Activated T-cell treated with anti-CD3 and anti-CD28 coated beads, Interleukin-2, amount 50 U/mL, for 24 hours (primary cell): ENCODE measurements at regions not wholly inside any gene's neighbourhood (a gene's known extent, or its start where the extent isn't known, plus 50 kb on each side); places are given as distances from the start of the nearest gene placed in this dataset.

Experiments
- DNase-seq: peaks from one replicate; pipeline ENCODE4 v3.0.0-alpha.2; 2020
- H3K27ac Mint-ChIP-seq: 2 replicates; pipeline ENCODE4 v1.8.0; 2020; ENCODE audit warnings: mild to moderate bottlenecking, mixed read lengths
- H3K27me3 Mint-ChIP-seq: 2 replicates; pipeline ENCODE4 v1.8.0; 2020; ENCODE audit warnings: mixed read lengths
- H3K36me3 Mint-ChIP-seq: 2 replicates; pipeline ENCODE4 v1.8.0; 2020; ENCODE audit warnings: low read depth, mixed read lengths
- H3K4me1 Mint-ChIP-seq: 2 replicates; pipeline ENCODE4 v1.8.0; 2020; ENCODE audit warnings: low read depth, mixed read lengths
- H3K4me3 Mint-ChIP-seq: 2 replicates; pipeline ENCODE4 v1.8.0; 2020; ENCODE audit warnings: mild to moderate bottlenecking, moderate library complexity, mixed read lengths
- H3K9me3 Mint-ChIP-seq: 2 replicates; pipeline ENCODE4 v1.8.0; 2020; ENCODE audit warnings: mixed read lengths

DNA sequence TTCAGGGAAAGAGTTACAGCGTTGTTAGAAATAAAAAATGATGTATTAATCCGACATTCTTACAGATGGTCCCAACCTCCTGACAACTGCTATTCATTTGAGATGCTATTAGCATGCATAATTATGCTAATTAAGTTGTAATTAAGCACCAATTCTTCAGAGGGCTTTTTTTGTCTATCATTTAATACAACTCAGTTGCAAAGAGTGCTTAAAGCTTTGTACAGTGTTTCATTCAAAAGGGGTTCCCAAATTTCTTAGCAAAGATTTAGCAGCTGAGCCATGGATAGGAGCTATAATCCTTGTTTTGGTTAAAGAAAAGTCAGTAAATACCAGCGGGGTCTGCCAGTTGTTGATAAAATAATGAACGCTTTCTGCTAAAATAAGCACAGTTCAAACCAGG, 150.7 kb upstream of the DYNLRB2 start:
- Mint-ChIP-seq H3K4me3 (no peak overlapping the region), H3K27ac (no peak overlapping the region), H3K9me3 (peaks cover 5% of the 10 kb centered on the region), H3K4me1 (no peaks in the 10 kb centered on the region), H3K27me3 (peaks cover 41% of the 10 kb centered on the region), H3K36me3 (no peaks in the 10 kb centered on the region)
- DNase-seq, result no peak

DNA sequence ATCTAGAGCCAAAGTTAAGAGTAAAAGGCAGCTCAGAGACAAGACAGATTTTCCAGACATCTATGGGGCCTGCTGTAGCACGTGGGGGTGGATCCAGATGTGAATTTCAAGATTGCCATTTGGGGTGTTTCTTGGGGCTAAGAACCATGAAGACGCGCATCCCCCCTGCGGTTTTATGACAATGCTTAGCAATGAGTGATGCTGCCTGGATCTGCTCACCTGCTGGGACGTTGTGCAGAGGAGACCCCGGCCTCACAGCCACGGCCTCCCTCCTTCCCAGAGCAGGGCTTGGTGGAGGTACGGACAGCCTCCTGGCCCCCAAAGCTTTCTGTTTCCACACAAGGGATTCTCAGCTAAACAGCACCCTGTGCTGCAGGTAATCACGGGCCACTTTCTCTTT, 151.5 kb upstream of the DYNLRB2 start:
- DNase-seq, result no peak
- H3K27me3 Mint-ChIP-seq, result peaks cover 41% of the 10 kb centered on the region
- peaks cover 5% of the 10 kb centered on the region for H3K9me3 Mint-ChIP-seq
- H3K36me3 Mint-ChIP-seq, result no peaks in the 10 kb centered on the region
- no peaks in the 10 kb centered on the region for H3K4me1 Mint-ChIP-seq
- no peak overlapping the region for H3K4me3 Mint-ChIP-seq
- no peak overlapping the region for H3K27ac Mint-ChIP-seq

GRCh38 chr16:80387318-80387921, 153.4 kb upstream of the DYNLRB2 start:
- no peaks in the 10 kb centered on the region for H3K9me3 Mint-ChIP-seq
- H3K27me3 Mint-ChIP-seq, result peaks cover 41% of the 10 kb centered on the region
- DNase-seq, result no peak
- no peaks in the 10 kb centered on the region for H3K36me3 Mint-ChIP-seq
- H3K4me1 Mint-ChIP-seq, result no peaks in the 10 kb centered on the region
- no peak overlapping the region for H3K4me3 Mint-ChIP-seq
- no peak overlapping the region for H3K27ac Mint-ChIP-seq

GRCh38 chr16:80384862-80385261, 155.9 kb upstream of the DYNLRB2 start:
- H3K4me3 Mint-ChIP-seq, result no peak overlapping the region
- peaks cover 34% of the 10 kb centered on the region for H3K27me3 Mint-ChIP-seq
- H3K9me3 Mint-ChIP-seq, result no peaks in the 10 kb centered on the region
- no peak for DNase-seq
- no peaks in the 10 kb centered on the region for H3K4me1 Mint-ChIP-seq
- H3K27ac Mint-ChIP-seq, result no peak overlapping the region
- no peaks in the 10 kb centered on the region for H3K36me3 Mint-ChIP-seq

DNA sequence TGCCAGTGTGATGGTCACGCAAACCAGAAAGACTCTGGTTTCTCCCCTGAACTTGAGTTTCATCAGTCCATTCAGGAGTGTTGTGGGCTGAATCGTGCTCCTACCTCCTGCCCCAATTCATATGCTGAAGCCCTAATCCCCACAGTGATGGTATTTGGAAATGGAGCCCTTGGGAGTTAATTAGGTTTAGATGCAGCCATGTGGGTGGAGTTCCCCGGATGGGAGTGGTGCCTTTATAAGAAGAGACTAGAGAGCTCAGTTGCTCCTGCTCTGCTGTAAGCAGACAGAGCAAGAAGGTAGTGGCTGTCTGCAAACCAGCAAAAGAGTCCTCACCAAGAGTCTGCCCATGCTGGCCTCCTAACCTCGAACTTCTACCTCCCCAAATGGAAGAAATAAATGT, 160.3 kb upstream of the DYNLRB2 start:
- no peaks in the 10 kb centered on the region for H3K36me3 Mint-ChIP-seq
- no peak overlapping the region for H3K4me3 Mint-ChIP-seq
- no peak overlapping the region for H3K27ac Mint-ChIP-seq
- no peaks in the 10 kb centered on the region for H3K4me1 Mint-ChIP-seq
- peaks cover 6% of the 10 kb centered on the region for H3K27me3 Mint-ChIP-seq
- no peaks in the 10 kb centered on the region for H3K9me3 Mint-ChIP-seq
- no peak for DNase-seq

DNA sequence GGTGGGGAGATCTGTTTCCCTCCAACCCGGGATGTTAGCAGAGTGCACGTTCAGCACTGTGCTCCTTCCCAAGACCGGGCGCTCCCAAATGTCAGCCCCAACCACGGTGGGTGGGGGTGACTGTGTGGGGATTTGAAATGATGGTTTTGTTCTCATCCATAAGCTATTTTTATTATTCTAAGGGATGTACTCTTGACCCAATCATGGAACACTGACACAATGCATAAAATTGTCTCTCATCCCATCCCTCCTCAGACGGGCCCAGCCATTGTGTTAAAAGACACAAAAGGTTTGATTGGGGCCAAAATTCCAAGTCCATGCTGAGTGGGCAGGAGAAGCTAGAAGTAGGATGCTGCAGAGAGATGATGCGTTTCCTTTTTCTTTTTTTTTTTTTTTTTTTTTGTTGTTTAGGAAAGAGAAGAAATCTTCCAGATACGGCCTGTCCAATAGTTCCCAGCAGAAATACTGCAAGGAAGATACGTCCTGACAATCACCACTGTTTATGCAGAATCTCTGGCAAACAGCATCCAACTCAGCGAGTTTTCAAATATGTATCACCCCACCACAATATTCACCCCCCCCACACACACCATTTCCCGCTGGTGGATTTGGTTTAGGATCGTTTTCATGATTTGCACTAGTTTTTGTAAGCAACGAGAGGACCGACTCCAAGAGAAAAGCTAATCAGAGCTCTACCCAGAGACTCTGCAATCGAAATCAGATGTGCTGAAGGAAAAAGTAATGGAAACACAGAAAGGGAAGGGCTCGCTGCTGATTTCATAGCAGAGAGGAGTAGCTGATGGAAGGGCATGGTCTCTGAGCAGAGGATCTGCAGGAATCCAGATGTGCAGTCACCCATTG, 163.5 kb upstream of the DYNLRB2 start:
- Mint-ChIP-seq H3K27me3 (peaks cover 5% of the 10 kb centered on the region), H3K36me3 (no peaks in the 10 kb centered on the region), H3K27ac (no peak overlapping the region), H3K4me1 (no peaks in the 10 kb centered on the region), H3K4me3 (no peak overlapping the region), H3K9me3 (peaks cover 4% of the 10 kb centered on the region)
- no peak for DNase-seq

DNA sequence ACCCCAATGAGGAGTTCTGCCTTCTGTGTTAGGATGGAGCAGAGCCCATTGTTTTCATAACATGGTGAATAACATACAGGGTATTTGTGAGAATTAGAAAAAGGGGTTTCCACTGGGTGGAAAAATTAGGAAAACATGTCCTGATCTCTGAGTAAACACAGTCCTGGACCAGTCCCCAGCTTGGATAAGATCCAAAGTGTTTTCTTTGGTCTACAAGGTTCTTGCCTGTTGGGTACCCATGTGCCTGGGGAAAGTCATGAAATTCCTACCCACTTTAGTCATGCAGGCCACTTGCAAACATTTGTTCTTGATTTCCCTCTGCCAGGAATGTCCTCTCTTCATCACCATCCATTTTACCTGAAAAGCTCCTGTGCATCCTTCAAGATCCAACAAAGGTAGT, 164.8 kb upstream of the DYNLRB2 start:
- H3K36me3 Mint-ChIP-seq, result no peaks in the 10 kb centered on the region
- no peak for DNase-seq
- no peaks in the 10 kb centered on the region for H3K4me1 Mint-ChIP-seq
- H3K27ac Mint-ChIP-seq, result no peak overlapping the region
- H3K9me3 Mint-ChIP-seq, result peaks cover 4% of the 10 kb centered on the region
- peaks cover 6% of the 10 kb centered on the region for H3K27me3 Mint-ChIP-seq
- H3K4me3 Mint-ChIP-seq, result no peak overlapping the region

- no peaks in the 10 kb centered on the region for H3K4me1 Mint-ChIP-seq
- H3K27me3 Mint-ChIP-seq, result peaks cover 6% of the 10 kb centered on the region
- H3K4me3 Mint-ChIP-seq, result no peak overlapping the region
- H3K36me3 Mint-ChIP-seq, result no peaks in the 10 kb centered on the region
- no peak for DNase-seq
- H3K27ac Mint-ChIP-seq, result no peak overlapping the region
- H3K9me3 Mint-ChIP-seq, result peaks cover 4% of the 10 kb centered on the region
Observed at GRCh38 chr16:80375513-80375912, 165.3 kb upstream of the DYNLRB2 start.

DNA sequence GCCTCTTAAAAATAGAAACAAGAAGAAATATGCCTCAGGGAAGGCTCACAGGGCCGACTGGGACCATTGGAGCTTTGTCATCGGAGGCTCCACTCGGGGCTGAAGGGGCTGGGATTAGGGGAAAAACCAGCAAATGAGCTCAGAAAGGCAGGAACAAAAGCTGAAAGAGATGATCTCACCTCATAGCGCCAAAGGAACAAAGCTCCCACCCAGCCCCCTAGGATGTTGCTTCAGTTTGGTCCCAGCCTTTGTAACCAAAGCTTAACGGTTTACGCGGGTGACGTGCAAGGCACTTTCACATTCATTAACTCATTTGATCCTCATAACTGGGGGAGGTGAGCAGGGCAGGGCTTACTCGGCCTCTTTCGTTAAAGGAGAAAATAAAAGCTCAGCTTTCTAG, 168.5 kb upstream of the DYNLRB2 start:
- Mint-ChIP-seq H3K36me3 (no peaks in the 10 kb centered on the region), H3K9me3 (peaks cover 4% of the 10 kb centered on the region), H3K4me1 (no peaks in the 10 kb centered on the region), H3K27ac (no peak overlapping the region), H3K27me3 (peaks cover 6% of the 10 kb centered on the region), H3K4me3 (no peak overlapping the region)
- no peak for DNase-seq

DNA sequence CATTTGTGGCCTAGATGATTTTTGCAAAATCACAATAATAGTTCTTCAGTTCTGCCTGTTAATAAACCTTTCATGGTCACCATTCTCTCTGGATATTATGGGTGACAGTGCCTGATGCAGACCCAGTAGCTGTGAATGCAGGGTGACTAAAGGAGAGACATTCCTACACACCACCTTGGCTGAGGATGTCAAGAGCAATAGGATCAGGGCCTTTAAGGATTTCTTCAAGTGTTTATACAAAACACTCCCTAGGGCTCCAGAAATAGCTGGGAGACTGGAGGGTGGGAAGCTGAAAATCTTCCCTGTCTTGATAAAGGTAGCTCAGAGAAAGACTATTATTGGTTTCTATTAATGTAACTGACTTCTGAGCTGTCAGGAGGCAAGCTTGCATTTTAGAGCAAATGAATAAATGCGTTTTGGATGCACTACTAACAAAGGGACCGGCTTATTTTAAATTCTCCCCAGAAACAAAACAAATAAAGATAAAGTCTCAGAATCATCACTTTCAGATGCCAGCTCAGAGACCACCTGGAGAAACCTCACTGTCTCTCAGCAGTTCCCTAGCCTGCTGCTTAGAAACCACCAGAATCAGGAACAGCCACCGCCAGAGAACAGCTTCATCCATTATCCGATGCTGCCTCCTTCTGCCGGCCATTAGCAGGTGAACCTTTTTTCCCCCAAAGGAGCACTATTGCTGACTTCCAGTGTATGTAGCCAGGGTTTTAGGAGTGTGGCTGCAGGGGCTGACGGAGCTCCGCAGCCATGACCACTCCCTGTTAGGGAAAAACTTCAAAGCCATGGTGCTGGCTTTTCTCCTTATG, 171.4 kb upstream of the DYNLRB2 start:
- H3K27ac Mint-ChIP-seq, result no peak overlapping the region
- no peak overlapping the region for H3K4me3 Mint-ChIP-seq
- peaks cover 4% of the 10 kb centered on the region for H3K9me3 Mint-ChIP-seq
- no peak for DNase-seq
- H3K36me3 Mint-ChIP-seq, result no peaks in the 10 kb centered on the region
- peaks cover 6% of the 10 kb centered on the region for H3K27me3 Mint-ChIP-seq
- no peaks in the 10 kb centered on the region for H3K4me1 Mint-ChIP-seq

- H3K27ac Mint-ChIP-seq, result no peak overlapping the region
- no peaks in the 10 kb centered on the region for H3K9me3 Mint-ChIP-seq
- H3K36me3 Mint-ChIP-seq, result no peaks in the 10 kb centered on the region
- no peaks in the 10 kb centered on the region for H3K4me1 Mint-ChIP-seq
- peaks cover 10% of the 10 kb centered on the region for H3K27me3 Mint-ChIP-seq
- DNase-seq, result no peak
- no peak overlapping the region for H3K4me3 Mint-ChIP-seq
Observed at GRCh38 chr16:80367037-80367658, 173.6 kb upstream of the DYNLRB2 start.

GRCh38 chr16:80366023-80366422, 174.8 kb upstream of the DYNLRB2 start:
- H3K4me3 Mint-ChIP-seq, result no peak overlapping the region
- H3K27me3 Mint-ChIP-seq, result peaks cover 16% of the 10 kb centered on the region
- no peaks in the 10 kb centered on the region for H3K4me1 Mint-ChIP-seq
- no peak overlapping the region for H3K27ac Mint-ChIP-seq
- no peak for DNase-seq
- no peaks in the 10 kb centered on the region for H3K36me3 Mint-ChIP-seq
- no peaks in the 10 kb centered on the region for H3K9me3 Mint-ChIP-seq

DNA sequence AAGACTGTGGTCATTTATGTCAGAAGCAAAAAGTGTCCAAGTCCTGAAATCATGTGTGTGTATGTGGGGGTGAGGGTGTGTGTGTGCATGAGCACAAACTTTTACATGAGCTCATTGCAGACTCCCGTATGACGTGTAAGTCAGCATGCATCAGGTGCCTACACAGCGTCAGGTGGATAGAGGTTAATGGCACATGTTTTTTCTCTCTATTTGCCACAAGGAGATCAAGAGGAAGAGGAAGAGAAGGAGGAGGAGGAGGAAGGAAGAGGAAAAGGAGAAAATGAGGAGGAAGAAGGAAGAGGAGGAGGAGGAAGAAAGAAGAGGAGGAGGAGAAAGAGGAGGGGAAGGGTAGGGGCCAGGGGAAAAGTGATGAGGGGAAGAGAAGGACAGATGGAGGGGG, 178.0 kb upstream of the DYNLRB2 start:
- Mint-ChIP-seq H3K36me3 (no peaks in the 10 kb centered on the region), H3K4me1 (no peaks in the 10 kb centered on the region), H3K27ac (no peak overlapping the region), H3K27me3 (peaks cover 16% of the 10 kb centered on the region), H3K9me3 (no peaks in the 10 kb centered on the region), H3K4me3 (no peak overlapping the region)
- no peak for DNase-seq

DNA sequence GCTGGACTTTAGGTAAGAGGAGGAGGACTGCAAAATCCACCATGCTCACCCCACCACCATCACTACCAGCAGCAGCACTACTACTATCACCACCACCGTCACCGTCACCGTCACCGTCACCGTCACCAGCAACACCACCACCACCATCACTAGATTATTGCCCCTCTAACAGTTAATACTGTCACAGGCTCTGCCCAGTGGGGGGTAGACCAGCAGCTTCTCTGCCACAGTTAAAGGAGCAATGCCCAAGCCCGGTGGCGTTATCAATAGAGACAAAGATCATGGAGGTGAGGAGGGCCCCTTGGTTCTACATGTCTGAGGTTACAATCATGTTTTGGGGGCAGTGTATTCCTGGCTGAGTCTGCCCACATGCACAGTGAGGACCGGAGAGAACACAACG, 184.4 kb upstream of the DYNLRB2 start:
- no peak for DNase-seq
- H3K4me1 Mint-ChIP-seq, result no peaks in the 10 kb centered on the region
- H3K27me3 Mint-ChIP-seq, result peaks cover 9% of the 10 kb centered on the region
- H3K4me3 Mint-ChIP-seq, result no peak overlapping the region
- H3K27ac Mint-ChIP-seq, result no peak overlapping the region
- H3K36me3 Mint-ChIP-seq, result no peaks in the 10 kb centered on the region
- peaks cover 2% of the 10 kb centered on the region for H3K9me3 Mint-ChIP-seq
